CMK (cell line): ENCODE measurements at regions not wholly inside any gene's neighbourhood (a gene's known extent, or its start where the extent isn't known, plus 50 kb on each side); places are given as distances from the start of the nearest gene placed in this dataset.
"Not testable (repeated sequence)": the region's sequence is repeated elsewhere in the genome, so short reads cannot be mapped to it uniquely, and the experiment has no call there.

Experiments used
- DNase-seq: peaks from one replicate; pipeline ENCODE4 v3.0.0-alpha.2; 2010; ENCODE audit warnings: low read depth

DNA sequence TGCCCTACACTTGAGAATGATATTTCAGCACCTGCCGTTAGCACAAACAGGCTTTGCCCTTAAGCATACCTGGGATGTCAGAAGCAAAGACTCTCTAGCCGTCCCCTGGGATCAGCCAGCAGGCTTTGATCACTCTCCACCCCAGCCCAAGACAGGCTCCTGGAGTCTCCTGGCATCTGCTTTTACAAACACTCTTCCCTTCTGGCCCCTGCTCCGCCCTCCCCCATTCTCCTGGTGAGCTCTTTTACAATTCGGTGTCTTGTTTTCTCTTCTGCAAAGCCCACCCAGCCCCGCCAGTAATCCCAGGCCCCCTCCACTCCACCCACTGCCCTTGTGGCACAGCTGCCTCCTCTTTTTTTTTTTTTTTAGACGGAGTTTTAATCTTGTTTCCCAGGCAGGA is 50.4 kb downstream of the KATNIP start:
- no peak for DNase-seq

DNA sequence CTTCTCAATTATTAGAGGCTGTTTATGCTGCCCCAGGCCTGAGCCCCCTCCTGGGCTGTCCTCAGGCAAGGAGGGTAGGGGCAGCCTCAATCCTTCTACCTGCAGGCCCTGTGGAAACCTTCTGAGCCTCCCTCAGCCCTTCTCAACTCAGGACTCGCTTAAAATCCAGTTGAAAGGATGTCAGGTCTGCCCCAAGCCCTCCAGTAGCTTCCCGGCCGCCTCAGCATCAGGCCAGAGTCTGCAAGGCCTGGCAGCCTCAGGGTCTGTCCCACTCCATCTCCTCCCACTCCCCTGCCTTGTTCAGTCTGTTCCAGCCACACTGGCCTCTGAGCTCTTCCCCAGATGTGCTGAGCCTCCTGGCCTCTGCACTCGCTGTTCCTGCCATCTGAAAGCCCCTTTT is 52.2 kb downstream of the KATNIP start:
- DNase-seq = no peak

DNA sequence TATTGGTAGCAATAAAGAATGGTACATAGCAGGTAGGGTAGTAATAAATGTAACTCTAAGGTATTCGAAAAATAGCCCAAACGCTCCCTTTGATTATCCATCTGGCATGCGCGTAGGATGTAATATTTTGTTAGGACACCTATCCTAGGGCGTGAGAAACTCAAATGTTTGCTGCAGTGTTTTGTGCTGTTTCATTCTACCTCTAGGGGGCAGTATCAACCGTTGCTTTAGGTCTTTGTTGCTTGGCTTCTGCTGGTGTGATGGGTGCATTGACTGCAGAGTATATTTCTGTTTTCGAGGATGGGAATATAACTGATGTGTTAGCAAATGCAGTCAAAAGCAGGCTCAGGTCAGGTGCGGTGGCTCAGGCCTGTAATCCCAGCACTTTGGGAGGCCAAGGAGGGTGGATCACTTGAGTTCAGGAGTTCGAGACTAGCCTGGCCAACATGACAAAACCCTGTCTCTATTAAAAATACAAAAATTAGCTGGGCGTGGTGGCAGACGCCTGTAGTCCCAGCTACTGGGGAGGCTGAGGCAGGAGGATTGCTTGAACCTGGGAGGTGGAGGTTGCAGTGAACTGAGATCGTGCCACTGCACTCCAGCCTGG is 55.7 kb downstream of the KATNIP start:
- peak; percentile 39 for DNase-seq

DNA sequence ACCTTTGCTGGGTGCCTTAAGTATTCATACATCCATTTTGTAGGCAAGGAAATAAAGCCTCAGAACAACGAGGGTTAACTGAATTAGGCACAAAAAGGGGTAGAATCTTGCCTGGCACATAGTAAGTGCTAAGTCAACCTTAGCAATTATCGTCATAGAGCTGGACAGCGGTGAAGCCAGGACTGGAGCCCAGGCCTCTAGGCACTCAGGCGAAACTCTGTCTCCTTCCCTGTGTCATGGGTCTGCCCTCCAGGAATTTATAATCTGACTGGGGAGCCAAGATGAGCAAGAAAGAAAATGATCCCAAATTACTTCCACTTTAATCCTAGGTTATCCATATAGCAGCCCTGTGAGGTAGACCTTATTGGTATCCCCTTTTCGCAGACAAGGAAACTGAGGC is 61.4 kb downstream of the KATNIP start:
- DNase-seq = no peak

DNA sequence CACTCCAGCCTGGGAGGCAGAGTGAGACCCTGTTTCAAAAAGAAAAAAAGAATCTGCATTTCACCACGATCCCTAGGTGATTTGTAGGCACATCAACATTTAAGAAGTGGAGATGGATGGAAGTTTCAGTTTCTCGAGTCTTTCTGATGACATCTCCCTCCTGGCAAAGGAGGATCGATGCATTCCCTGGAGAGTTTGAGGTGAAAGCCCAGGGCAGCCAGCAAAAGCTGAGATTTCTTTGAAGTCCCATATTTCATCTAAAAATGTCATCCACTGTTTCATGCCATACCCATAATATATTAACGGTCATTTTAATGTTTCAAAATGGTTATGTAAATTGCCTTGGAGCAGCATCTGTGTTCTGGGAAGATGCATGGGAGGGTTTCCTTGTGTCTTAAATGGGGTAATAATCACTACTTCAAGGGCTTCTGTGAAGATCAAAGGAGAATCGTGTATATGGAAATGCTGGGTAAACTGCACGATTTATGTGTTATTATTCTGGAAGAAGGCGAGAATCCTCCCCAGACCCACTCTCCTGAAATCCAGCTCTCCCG is 63.4 kb downstream of the KATNIP start:
- DNase-seq = no peak

DNA sequence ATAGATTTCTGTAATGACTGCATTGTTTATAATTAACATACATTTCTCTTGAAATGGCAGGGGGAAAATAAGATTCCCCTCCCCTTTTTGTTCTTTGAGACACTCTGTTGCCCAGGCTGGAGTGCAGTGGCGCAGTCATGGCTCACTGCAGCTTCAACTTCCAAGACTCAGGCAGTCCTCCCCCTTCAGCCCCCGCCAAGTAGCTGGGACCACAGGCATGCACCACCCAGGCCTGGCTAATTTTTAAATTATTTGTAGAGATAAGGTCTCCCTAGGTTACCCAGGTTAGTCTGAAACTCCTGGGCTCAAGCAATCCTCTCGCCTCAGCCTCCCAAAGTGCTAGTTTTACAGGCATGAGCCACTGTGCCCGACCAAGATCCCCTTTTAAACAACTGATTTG is 67.7 kb downstream of the KATNIP start:
- no peak for DNase-seq

DNA sequence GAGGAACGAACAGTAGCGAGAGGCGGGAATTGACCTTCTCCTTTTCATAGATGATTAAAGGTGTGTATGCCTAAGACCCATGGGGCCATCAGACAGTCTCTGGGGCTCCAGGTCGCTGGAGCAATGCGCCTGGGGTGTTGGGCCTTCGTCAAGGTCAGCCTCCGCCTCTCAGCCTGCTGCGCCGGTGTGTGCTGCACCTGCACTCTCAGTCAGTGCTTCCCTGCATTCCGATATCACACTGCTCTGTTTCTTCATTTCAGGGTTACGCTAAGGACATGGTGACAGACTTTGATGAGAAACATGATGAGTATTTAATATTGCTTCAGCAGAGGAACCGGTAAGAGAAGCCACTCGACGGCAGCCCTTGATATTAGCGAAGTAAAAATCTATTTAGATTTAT is 68.2 kb downstream of the KATNIP start:
- no peak for DNase-seq

DNA sequence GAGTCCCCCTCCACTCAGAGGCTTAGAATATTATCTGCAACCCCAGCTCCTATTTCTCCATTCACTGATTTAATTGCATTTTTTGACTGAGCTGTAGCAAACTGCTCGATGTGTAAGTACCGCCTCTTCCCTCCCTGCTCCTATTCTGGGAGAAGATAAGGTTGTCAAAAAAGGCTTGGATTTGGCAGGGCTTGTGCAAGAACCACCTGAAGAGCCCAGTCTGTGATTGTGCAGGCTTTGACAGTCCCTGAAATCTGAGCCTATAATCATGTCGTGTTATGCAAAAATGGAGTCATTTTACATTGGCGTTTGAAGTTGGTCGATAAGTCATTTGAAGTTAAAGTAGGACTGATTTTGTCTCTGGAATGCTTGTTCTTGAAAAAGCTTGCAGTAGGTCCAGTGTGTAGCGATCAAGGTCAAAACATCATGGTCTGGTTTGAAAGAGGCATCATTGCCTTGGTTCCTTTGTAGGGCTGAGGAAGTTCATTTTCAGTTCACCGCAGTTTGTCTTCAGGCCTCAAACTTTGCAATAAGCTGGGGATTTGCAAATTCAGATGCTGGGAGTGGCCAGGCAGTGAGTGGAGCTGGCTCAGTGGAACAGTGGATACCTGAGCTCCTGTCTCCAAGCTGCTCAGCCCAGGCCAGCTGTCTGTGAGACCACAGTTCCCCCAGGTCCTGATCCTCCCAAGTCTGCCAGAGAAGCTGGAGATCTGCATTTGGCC is 68.8 kb downstream of the KATNIP start:
- no peak for DNase-seq

DNA sequence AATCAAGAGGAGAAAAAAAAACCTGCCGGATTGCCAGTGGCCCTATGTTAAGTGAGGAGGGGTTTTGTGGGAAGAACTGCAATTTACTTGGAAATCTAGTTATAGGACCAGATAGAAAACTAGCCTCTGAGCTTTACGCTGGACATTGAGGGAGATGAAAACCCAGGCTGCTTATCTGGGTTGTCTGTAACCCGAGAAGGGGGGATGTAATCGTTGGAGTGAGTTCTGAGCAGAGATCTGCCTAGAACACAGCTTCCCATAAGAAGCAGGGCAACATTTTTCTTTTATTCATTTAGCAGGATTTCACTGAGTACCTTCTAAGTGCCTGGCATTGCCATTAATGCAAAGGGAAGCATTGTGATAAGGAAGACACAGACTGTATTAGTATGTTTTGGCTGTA is 70.6 kb downstream of the KATNIP start:
- DNase-seq = no peak

DNA sequence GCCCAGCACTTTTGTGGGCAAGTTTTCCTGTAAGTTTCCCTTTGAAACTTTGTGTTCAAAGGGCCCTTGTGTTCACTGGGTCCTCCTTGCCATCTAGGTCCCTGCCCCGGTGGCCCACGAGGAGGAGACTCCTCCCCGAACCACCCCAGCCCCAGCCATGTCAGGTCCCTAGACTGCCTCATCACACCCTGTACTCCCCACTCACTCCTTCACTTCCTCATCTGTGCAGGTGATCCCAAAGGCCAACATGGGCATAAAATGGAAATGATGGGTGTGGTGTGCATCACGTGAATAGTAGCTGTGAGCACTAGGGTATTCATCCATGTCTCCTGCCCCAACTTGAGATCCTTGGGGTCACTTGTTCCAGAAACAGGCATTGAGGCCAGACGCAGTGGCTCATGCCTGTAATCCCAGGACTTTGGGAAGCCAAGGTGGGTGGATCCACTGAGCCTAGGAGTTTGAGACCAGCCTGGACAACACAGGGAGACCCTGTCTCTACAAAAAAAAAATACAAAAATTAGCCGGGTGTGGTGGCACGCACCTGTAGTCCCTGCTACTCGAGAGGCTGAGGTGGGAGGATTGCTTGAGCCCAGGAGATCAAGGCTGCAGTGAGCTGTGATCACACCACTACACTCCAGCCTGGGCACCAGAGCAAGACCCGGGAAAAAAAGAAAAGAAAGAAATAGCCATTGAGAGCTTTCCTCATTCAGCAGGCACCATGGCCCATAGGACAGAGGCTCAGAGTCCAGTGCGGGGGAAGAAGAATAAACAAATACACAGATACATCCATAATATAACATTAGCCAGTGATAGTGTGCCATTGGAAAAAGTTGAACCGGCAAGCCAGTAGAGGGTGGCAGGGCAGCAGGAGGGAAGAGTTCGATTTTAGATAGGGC is 74.5 kb downstream of the KATNIP start:
- DNase-seq = no peak

DNA sequence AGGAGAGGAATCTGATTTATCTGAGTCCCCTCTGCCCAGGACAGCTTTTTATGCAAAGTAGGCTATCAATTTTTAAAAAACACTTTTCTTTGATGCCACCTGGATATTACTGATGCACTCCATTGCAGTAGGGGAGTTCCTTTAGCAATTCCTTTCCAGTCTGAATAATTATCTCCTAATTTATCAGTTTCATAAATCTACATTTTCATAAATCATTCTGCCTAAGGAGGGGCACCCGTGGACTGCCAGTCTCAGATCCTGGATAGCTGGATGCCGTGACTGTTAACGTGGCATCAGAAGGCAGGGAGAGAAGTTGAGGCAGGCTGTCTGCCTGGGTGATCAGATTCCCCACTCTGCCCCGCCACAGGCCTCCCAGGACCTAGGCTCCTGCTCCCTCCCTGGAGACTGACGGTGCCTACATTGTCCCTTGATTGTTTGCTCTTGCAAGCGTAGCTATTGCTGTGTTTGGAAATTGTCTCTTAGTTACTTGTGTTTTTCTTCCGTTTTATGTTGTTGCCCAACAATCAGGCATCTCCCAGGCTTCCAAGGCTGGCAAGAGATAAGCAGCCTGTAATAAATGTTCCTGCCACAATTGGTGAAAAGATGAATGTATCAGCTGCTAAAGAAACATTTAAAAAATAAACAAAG is 75.2 kb downstream of the KATNIP start:
- no peak for DNase-seq

DNA sequence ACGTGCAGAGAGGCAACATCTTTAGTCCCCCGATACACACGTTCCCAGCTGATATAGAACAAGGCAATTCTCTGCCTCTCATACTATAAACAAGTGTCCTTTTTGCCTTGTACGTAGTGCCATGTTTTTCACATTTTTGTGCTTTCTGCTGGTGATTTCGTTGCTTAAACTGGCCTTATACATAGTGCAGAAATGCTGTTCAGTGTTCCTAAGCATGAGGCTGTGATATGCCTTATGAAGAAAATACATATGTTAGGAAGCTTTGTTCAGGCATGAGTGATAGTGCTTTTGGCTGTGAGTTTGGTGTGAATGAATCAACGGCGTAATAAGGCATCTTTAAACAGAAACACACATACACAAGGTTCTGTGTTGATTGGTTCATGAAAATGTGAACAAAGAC is 77.2 kb downstream of the KATNIP start:
- no peak for DNase-seq

DNA sequence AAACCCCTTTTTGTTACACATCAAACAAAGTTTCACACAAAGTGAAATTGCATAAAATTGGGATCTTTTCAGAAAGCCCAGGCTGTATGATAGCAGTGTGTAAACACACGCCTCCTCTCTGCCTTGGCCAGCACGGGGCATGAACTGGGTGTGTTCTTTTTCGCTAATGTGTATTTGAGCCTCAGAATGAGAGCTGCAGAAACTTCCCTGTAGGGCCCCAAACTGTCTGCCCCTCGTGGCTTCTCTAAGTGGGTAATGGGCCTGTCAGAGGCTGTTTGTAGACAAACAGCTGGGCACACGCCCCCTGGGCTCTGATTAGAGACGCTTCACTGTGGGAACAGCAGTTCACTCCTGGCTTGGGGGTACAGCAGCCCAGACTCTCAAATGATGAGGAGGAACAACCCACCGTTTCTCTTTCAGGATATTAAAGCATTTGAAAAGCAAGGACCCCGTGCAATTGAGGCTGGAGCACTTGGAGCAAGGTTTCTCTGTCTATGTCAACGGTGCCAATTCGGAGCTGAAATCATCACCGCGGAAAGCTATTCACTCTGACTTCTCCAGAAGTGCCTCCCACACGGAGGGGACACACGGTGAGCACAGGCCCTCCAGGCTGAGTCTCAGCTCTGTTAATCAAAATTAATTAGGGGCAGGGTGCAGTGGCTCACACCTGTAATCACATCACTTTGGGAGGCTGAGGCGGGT is 78.4 kb downstream of the KATNIP start:
- DNase-seq = no peak

DNA sequence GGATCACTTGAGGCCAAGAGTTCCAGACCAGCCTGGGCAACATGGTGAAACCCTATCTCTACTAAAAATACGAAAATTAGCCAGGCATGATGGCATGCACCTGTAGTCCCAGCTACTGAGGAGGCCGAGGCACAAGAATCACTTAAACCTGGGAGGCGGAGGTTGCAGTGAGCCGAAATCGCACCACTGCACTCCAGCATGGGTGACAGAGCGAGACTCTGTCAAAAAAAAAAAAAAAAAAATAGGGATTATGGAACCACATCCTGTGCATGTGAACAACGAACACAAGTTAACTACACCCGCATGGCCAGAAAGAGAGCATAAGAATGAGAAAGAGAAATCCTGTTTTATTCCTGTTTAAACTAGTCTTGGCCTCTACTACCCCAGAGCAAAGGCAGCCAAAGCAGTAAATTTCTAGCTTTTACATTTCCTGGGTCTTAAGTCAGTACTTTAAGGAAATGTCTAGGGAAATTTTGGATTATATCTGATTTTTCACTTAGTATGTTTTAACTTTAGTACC is 79.1 kb downstream of the KATNIP start:
- DNase-seq = not testable (repeated sequence)

DNA sequence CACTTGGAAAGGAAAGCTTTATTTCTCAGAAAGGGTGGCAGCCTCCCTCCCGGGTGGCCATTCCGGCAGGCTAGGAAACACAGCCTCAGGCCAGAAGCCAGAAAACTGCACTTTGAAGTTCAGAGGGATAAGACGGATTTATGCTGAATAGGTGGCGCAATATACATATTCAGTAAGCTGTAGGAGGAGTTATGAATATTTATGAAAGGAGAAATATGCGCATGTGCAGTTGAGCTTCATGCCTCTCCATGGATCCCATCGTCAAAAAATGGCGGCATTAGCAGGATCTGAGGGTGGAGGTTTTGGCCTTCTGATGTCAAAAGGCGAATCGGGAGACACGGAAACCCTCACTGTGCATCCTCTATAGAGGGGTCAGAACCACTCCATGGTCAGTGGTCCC is 82.3 kb downstream of the KATNIP start:
- DNase-seq = no peak

DNA sequence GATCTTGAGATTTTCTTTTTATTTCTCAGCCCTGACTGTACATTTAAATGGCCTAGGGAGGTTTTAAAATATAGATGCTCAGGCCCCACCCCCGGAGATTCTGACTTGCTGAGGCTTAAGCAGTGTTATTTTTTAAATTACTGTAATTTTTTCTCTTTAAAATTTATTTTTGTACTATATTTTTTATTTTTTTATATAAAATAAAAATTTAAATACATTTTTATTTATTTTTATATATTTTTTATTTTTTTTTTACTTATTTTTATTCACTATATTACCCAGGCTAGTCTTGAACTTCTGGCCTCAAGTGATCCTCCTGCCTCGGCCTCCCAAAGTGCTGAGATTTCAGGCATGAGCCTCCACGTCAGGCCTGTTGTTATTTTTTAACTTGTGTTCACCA is 83.3 kb downstream of the KATNIP start:
- no peak for DNase-seq

DNA sequence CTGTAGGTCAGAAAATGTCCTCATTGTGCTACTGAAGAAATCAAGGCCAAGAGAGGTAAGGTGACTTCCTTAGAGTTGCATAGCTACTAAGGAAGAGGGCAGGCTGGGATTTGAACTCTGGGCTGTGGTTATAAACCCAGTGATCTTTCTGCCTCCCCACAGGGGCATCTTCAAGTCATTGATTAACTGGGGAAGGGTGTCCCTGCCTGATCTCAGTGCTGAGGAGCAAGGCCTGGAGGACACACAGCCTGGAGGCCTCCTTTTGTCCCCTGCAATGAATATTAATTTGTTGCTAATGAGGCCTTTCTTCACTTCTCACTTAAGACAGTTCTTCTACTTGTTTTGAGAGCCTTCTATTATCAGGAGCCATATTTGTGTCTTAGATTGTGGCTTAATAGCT is 83.8 kb downstream of the KATNIP start:
- no peak for DNase-seq

DNA sequence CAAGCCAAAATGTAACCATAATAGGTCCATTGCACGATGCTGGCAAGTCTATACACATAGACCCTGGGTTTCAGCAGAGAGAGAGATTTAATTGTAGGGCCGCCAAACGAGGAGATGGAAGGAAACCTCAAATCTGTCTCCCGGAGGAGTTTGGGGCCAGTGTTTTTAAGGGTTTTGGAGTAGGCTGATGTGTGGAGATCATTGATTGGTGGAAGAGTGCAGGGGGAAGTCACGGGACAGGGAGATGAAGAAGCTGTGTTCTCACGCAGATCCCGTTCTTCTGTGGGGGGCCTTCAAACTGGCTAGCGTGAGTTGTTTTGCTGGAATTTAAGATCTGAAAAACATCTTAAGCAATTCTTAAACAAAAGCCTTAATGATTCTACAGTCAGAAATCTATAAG is 84.8 kb downstream of the KATNIP start:
- no peak for DNase-seq

DNA sequence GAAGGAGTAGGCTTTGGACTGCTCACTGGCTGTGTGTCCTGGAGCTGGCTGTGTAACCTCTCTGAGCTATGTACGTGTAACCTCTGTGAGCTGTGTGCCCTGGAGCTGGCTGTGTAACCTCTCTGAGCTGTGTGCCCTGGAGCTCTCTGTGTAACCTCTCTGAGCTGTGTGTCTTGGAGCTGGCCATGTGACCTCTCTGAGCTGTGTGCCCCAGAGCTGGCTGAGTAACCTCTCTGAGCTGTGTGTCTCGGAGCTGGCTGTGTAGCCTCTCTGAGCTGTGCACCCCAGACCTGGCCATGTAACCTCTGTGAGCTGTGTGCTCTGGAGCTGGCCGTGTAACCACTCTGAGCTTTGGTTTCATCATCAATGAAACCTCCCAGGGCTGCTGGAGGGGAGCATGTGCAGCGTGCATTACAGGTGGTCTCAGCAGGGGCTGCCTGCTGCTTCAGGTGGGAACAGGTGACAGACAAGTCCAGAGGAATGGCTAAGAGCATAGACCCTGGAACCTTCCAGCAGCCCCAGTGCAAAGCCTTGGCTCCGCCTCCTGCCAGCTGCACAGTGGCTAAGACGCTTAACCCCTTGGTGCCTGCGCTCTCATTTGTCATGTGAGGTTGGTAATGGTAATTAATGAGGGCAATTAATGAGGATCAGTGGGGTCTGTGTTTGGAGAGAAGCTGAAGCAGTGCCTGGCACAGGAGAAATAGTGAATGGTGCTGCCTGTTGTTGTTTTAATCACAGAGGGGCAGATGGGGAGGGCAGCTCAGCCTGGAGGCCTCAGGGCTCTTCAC is 86.7 kb downstream of the KATNIP start:
- DNase-seq = no peak

DNA sequence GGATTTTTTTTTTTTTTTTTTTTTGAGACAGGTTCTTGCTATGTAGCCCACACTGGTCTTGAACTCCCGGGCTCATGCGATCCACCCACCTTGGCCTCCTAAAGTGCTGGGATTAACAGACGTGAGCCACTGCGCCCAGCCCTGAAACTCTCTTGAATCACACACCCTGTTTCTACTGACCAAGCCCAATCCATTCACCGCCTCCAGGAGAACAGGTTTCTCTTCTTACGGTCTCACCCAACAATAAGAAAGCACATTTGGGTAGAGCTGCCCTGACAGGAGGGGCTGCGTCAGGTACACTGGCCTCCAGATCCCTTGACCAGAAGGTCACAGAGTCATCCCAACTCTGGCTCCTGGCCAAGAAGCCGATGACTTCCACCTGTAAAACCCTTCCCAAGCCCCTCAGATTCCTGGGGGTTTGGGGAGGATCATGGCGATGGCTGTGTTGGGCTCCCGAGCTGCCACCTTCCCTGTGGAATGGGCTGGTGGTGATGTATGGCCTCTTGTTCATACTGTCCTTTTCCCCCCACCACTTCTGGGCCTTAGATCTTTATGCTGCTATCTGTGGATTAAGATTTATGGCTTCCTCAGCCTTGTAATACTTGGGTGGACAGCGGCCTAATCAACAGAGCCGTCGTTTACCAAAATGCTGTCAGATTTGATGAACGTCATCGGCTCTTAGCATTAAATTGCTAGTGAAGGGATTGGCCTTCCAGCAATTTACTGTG is 89.1 kb downstream of the KATNIP start:
- no peak for DNase-seq
